Urothelium cell line (cell line): ENCODE measurements at regions not wholly inside any gene's neighbourhood (a gene's known extent, or its start where the extent isn't known, plus 50 kb on each side); places are given as distances from the start of the nearest gene placed in this dataset.

Experiments
- DNase-seq: peaks from one replicate; pipeline ENCODE4 v3.0.0; 2011; ENCODE audit warnings: low spot score, mixed read lengths
- FAIRE-seq: peaks from 2 replicates; lab custom pipeline; 2011; peaks lifted over from hg19 to GRCh38; lab: Jason Lieb, UNC

DNA sequence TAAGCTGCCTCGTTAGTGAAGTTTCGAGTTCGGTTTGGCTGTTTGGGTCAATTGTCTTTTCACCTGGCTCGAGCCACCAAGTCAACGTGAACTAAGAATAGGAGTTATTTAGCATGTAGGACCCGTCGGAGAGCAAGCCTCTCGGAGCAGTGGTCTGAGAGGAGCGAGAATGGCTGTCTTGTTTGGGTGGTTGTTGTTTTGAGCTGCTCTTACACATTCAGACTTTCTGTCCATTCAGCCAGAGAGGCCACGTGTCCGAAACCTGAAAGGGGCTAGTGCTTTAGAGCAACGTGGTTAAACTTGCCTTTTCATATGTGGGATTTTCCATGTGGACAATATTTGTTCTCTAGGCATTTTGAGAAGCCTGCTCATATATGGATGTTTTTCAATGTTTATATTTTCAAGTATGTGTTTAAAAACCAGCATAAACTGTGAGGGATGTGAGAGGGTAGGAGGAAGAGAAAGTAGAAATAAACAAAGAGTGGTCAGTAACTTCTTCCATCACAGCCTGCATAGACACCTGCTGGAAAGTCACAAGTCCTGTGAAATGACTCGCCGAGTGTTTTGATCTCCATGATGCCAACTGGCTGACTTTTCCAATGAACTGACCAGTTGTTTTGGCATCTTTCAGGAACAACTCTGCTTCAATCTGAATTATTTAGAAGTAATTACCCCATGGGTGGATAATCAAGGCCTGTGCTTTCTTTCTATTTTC is 221.0 kb downstream of the ASCL1 start:
- DNase-seq (no peak), FAIRE-seq (no peak)

DNA sequence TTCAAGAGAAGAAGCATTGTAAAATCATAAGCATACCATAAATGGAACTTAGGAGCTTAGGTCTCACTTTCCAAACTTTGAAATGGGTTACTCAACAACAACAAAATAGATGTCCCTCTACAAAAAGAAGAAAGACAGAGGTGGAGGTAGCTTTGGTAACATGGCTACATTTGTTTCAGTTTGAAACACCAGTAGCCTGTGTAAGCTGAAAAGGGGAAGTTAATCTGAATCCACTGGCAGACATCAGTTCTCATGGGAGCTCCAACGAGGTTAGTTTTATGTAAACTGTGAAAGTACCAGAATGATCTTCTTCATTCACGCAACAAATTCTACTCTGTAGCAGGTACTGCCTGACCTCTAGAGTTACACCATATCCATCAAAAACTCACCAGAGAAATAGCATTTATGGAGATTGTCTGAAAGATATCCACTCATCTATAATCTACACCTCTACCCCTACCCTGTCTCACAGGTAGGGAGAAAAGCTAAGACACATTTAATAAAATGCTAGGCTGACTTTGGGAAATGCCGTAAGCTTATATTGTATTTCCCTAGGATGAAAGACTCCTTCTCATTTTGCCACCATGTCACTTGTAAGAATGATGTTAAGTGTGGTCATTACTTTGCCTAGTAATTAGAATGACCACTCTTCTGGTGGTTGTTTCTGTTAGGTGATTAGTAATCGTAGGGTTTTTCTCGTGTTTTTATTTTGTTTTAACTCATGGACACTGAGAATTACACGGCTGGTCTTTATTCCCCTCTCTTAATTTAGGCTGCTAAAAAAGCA is 224.1 kb downstream of the ASCL1 start:
- no peak for FAIRE-seq
- DNase-seq = no peak

DNA sequence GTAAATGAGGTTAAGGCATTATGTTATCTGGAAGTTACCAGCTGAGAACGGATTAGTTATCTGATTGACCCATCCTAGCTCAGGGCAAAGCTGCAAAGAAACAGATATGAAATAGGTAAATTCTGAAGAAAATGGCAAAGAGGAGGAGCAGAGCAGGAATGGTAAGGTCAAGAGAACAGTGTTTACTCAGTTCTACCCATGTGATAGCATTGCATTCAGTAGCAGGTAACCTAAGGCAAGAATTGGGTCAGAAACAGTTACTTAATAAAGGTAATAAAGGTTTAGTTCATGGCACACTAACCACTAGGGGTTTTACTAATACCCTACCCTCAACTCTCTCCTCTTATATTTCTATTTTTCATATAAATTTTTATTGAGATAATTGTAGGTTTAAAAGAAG is 224.8 kb downstream of the ASCL1 start:
- no peak for DNase-seq
- FAIRE-seq = no peak

DNA sequence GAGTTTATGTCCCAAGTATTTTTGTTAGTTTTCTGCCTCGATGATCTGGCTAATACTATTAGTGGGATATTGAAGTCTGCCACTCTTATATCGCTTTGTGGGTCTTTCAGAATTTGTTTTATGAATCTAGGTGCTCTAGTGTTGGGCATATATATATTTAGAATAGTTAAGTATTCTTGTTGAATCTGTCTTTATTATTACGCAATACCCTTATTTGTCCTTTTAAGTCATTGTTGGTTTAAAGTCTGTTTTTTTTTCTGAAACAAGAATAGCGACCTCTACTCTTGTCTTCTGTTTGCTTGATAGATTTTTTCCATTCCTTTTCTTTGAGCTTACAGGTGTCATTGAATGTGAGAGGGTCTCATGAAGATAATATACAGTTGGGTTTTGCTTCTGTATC is 239.0 kb downstream of the ASCL1 start:
- DNase-seq = no peak
- FAIRE-seq = no peak

DNA sequence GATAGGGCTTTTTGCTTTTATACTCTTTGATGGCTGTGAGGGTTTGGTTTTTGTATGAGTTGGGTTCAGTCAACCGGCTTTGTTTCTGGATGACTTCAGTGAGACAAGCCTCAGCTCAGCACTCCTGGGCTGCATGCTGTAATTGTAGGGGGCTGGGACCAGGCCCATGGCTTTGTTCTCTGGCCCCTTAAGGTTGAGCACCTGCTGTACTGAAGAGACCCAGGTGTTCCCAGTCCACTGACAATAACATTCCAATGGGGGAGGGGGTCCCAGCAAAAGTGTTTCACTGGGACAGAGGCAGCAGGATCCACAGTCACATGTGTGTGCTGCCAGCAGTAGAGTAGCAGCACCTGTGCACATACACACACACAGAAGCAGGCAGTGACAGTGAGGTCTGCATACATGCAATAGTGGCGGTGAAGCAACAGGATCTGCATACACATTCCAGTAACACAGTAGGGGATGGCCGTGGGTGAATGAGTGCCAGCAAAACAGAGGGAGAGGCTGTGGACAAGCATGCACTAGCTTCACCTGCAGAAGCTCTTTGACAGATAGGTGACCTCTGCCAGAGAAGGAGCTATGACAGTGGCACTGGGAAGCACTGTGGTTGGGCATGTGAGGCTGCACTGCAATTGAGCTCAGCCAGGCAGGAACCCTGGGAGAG is 240.4 kb downstream of the ASCL1 start:
- no peak for DNase-seq
- no peak for FAIRE-seq

DNA sequence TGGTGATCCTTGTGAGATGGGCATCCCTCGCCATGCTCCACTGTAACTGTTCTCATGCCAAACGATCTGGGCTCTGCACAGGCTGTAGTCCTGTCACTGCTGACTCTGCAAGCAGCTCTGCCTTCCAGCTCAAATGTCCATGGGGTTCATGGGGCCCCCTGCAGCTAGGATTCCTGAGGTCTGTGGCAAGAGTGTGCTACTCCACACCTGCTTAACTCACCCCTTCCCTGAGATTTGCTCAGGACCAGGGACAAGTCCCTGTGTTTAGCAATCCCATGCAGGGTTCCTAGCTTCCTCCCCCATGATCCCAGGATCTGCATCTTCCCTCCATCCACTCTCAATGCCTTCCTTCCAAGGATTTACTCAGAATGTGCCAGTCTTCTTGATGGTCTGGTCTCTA is 241.0 kb downstream of the ASCL1 start:
- FAIRE-seq (no peak), DNase-seq (no peak)

DNA sequence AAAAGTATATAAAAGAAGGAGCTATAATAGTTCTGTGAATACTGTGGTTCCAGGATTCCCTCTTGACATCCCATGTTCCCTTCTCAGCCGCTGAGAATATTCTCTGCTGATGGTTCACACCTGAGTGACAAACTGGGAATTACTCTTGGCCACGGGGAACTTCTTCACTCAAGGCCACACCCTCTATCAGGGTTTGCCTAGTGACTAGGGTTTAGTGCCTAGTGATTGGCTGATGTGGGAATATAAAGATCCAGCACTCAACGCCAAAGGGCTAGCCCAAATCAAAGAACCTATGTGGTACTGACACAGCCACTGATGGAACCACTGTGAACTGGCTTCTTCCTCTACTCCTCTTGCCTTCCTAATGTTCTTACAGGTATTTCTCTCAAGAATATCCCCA is 248.4 kb downstream of the ASCL1 start:
- DNase-seq (no peak), FAIRE-seq (no peak)

DNA sequence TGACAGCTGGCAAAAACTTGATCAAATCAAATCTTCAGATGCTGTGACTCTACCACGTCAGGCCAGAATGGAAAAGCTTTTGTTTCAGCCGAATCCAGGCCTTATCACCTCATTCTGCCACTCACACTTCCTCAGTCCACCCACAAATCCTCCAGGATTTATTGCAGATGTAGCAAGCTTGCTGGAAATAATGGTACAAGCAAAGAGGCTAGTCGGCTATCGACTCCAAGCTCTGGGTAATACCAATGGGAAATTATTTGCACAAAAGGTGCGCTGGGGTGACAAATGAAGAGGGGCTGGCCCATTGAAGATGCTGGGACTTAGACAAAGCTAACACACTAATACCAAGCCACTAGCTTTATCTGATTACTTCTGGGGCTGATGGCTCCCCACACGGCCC is 250.5 kb downstream of the ASCL1 start:
- DNase-seq = no peak
- FAIRE-seq = no peak

DNA sequence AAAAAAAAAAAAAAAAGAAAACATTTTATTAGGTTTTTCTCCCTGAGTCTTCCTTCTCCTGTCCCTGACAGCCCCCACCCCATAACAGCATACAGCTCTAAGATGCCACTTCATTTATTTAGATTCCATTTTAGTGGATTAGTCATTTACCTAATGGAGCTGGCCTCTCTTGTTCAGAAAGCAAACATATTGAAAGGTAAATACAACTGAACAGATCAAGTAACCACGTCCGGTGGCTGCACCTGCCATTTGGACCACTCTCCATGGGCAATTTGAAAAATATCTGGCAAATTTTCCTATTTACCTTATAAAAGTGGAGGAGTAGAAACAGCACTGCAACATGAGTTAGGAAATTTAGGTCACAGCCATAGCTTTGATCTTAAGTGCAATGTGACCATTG is 254.6 kb downstream of the C12orf42 start:
- no peak for FAIRE-seq
- no peak for DNase-seq

DNA sequence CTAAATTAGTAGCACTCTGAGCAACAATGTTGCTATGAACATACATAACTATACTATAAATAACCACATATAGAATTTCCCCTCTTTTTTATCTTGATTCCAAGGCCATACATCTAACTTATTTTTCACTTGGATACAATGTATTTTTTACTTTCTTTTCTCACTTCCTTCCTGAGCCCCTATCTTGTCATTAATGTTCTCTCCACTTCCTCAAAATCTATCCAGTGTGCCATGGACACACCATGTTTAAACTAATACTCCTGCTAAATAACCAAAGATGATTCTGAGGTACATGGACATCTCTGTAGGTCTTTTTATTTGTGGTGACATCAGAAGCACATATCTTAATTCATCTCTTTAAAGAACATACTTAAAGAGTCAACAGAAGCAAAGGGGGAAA is 251.2 kb downstream of the C12orf42 start:
- no peak for DNase-seq
- FAIRE-seq = no peak

DNA sequence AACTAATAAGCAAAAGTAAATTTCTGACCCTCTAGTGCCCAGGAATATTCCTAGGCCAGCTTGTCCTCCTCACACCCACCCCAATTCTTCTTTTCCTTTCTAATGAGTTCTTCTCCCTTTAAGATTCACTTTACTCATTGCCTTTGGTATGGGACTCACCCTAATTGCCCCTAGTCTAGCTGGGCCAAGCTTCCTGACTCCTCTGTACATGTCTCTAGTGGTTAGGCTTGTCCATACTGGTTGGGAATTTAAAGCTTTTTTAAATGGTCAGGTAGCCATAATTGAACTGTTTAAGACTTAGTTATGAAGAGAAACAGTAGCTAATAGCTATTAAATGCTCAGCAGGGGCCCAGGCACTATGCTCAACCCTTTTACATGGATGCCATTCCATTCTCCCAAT is 248.2 kb downstream of the C12orf42 start:
- no peak for FAIRE-seq

DNA sequence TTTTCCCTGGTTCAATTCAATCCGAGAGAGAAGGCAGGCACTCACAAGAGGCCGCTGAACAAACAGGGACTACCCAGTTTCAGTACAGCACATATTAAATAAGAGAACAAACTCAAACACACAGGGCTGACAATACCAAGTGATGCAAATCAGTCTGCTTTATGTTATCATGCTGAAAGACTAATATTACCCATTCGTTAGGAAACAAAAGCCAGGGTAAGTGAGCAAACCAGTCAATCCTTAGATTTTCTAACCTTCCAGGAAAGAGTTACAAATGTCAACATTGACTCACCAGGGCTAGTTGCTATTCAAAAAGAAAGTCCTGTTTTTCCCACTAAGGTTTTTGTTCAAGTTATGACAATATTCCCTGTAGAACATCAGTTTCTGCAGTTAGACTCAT is 246.2 kb downstream of the C12orf42 start:
- FAIRE-seq (no peak), DNase-seq (no peak)

More for the DNA sequence above, 248.2 kb downstream of the C12orf42 start:
- no peak for DNase-seq

DNA sequence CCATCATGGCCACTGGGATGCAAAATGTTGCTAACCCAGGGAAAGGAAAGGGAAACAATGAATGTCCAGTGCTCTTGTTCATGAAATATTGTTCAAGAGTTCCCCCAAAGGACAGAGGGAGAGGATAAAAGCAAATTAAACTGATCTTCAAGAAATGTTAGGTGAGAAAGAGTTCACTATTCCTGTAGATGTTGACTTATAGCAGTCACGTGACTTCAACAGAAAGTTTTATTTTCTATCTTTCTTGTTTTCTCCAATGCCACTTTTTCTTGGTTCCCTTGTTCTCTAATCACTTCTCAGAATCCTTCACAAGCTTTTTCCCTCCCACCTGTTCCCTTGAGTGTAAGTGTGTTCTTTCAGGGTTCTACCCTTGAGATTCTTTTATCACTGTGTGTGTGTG is 245.3 kb downstream of the C12orf42 start:
- DNase-seq (no peak), FAIRE-seq (no peak)
